ENCODE measurements at regions not wholly inside any gene's neighbourhood (a gene's known extent, or its start where the extent isn't known, plus 50 kb on each side); places are given as distances from the start of the nearest gene placed in this dataset.
"Not testable (repeated sequence)": the region's sequence is repeated elsewhere in the genome, so short reads cannot be mapped to it uniquely, and the experiment has no call there.

DNA sequence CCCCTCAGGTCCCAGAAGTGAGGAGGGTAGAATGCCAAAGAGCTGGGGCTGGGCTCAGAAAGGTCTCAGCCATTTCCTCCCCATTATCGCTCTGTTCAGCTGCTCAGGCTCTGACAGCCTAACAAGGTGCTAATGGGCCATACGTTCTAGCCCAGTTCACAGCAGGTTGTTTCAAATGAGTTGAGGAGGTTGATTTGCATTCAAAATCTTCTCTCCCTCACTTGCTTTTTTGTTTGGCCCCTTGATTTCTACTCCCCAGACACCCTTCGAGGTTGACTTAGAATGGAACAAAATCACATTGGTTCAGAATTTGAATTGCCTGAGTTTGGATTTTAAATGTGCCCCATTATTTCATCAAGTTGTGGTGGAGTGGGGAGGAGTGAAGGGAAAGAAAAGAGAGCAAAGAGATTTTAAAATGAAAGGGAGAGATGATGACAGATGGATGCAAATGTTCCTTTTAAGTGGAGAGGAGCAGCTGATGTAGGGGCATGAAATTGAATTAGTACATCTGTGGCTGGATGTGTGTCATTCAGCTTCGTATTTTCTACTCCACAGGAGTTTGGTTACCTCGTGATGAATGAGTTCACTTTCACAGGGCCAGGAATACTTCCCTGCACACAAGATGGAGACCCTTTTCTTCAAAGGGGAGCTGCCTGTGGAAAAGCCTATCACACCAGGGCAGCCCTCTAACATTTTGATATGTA, 425.8 kb upstream of the CAMK1G start:
- DNase-seq: no peak

DNA sequence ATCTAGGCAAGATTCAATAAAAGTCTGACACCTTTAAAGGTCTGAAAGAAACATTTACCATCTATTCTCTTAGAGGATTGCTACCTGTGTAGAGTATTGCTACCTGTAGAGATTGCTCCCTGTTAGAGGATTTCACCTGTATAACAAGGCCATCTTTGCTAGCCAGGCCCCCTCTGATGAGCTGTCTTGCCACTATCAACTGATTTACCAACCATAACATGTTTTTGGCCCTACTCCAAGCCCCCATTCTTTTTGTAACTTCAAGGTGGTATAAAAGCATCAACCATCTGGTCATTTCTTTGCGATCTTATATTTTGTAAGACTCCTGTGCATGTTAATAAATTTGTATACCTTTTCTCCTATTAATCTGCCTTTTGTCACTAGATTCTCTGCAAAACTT, 424.7 kb upstream of the CAMK1G start:
- no peak for DNase-seq

DNA sequence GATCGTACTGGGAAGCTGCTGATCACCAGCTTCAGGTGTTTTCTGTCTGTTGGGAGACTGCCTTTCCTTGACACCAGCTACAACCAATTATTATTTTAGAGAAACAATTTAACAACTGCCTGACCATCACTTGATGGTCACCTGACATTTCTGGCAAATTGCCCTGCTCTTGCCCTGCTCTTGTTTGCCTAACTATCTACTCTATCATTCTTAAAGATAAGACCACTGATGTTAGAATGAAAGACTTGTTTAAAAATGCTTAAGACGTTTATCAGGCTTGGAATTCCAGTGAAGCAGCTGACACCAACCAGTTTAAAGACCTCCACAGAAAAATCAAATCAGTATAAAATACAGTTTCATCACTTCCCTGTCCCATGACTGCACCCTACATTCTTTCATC, 423.3 kb upstream of the CAMK1G start:
- no peak for DNase-seq

DNA sequence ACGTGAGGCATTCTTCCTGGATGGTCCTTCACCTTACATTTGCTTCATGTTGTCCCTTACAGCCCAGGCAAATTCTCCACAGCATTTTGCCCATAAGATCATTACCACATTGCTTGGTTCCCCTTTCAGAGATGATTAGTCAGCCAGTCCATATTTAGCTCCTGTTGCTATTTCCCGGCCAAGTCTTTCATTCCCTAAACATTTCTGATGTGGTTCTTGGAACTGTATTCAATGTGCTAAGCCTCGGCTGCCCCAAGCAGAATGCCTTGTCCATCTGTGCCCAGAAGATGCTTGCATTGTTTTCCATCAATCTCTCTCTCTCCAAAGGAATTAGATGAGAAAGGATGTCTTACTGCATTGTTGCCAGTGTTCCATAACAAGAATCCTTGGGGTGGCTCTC, 420.9 kb upstream of the CAMK1G start:
- DNase-seq: no peak

DNA sequence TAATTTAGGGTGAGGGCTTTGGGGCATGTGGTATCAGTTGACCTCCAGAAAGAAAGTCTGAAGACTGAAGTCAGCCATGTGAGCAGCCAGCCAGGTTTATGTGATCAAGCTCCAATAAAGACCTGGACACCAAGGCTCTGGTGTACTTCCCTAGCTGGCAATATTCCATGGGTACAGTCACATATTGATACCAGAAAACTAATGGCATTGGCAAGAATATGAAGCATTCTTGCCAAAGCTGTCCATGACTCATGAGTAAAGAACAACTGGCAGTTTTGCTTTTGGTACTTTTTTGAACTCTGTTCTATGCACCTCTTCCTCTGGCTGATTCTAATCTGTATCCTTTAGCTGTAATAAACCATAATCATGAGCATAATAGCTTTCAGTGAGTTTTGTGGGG, 415.3 kb upstream of the CAMK1G start:
- DNase-seq: no peak

DNA sequence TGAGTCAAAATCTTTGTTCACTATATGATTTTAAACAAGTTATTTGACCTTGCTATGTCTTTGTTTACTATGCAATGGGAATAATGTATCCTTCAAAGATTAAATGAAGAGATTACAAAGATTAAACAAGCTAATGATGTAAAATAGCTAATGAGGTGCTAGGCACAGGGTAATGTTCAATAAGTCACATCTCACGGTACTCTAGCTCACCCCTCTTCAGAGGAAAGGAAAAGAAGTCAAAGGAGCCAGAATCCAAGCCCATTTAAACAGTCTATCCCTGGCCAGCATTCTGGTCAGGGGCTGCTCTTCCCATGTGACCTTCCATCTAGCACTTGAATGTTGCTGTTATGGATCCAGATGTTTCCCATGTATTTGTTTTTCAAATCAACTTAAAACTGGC, 412.4 kb upstream of the CAMK1G start:
- no peak for DNase-seq

DNA sequence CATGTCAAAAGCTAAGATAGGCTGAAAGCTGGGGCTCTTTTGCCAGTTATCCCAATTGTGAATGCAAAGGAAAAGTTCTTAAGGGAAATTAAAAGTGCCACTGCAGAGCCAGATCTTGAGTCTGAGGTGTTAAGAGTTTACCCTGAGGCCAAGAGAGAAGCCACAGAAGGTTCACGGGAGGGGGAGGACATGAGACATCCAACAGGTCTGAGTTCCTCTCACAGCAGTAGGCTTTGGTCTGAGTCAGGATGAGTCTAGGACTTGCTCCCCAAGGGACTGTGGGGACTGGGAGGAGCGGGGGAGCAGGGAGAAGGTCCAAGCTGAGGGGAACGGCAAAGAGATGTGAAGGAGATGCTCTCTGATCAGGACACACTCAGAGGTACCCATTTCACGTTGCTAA, 411.2 kb upstream of the CAMK1G start:
- no peak for DNase-seq

DNA sequence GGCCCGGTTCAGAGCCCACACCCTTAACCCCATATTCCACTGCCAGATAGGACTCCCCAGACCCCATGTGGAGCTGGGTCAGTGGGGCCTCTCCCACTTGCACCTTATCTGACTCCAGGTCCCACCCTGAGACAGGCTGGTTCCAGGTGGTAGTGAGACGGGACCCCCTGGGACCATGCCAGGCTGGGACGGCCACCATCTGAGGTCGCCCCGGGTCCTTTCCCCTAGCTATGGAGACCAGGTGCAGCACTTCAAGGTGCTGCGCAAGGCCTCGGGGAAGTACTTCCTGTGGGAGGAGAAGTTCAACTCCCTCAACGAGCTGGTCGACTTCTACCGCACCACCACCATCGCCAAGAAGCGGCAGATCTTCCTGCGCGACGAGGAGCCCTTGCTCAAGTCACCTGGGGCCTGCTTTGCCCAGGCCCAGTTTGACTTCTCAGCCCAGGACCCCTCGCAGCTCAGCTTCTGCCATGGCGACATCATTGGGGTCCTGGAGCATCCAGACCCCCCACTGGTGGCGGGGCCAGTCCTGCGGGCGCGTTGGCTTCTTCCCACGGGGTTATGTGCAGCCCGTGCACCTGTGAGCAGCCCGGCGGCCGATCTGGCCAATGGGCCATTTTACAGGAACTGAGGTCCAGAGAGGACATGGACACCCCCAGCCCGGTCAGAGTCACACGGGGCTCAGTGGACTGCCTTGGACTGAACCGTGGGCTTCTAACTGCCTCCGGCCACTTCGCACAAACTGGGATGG, 410.5 kb upstream of the CAMK1G start:
- not testable (repeated sequence) for DNase-seq

DNA sequence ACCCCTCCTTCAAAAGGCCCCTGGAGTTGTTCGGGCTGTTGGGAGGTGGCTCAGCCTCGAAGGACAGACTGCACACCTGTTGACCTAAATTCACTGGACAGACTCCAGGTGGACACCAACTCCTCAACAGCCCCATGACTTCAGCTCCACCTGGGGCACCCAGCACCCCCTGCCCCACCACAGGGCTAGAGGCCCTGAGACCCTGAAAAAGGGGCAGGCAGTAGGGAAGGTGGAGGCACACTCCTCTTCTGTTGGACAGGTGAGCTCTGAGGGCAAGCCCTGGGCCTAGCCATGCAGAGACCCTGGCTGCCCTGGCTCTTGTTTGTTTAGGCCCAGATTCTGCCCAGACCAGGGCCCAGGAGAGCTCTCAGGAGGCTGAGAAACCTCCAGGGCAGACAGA, 409.7 kb upstream of the CAMK1G start:
- not testable (repeated sequence) for DNase-seq

DNA sequence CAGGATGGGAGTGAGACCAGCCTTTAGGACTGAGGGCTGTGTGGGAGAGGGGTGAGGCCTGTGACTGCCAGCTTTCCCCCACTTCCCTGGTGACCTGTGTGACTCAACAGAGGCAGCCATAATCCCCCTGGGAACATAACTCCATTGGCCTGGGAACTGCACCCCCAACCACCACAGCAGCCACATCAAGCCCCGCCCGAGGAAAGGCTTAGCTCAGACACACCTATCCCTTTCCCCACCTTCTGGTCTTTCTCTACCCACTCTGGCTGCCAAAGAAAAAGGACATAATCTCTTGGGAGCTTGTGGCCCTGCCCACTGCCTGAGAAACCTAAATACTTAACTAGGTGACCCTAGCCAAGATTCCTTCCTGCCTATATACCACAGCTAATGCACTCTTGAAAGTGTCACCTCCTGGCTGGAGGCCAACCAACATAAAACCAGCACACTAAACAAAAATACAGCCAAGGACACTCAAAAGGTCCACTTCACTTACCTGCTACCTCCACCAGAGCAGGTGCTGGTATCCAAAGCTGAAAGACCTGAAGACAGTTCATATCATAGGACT, 406.6 kb upstream of the CAMK1G start:
- no peak for DNase-seq

DNA sequence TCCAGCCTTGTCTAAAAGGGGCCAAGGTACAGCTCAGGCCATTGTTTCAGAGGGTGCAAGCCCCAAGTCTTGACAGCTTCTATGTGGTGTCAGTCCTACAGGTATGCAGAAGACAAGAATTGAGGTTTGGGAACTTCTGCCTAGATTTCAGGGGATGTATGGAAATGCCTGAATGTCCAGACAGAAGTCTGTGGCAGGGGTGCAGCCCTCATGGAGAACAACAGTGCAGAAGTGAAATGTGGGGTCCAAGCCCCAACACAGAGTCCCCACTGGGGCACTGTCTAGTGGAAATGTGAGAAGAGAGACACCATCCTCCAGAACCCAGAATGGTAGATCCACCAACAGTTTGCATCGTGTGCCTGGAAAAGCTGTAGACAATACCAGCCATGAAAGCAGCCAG, 400.3 kb upstream of the CAMK1G start:
- DNase-seq: no peak

DNA sequence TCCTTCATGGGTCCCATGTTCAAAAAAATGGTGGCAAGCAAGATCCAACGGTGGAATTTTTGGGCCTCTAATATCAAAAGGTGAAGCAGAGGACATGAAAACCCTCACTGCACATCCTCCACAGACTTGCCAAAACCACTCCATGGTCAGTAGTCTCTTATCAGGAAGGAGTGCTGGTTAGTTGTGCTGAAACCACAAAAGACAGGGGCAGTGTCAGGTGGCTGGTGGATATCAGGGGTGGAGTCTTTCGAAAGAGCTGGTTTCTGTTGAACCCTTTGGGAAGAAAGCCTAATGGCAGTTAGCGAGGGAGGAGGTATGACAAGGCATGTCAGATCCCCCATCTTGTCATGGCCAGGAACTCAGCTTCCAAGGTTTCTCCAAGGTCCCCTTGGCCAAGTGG, 395.9 kb upstream of the CAMK1G start:
- no peak for DNase-seq

DNA sequence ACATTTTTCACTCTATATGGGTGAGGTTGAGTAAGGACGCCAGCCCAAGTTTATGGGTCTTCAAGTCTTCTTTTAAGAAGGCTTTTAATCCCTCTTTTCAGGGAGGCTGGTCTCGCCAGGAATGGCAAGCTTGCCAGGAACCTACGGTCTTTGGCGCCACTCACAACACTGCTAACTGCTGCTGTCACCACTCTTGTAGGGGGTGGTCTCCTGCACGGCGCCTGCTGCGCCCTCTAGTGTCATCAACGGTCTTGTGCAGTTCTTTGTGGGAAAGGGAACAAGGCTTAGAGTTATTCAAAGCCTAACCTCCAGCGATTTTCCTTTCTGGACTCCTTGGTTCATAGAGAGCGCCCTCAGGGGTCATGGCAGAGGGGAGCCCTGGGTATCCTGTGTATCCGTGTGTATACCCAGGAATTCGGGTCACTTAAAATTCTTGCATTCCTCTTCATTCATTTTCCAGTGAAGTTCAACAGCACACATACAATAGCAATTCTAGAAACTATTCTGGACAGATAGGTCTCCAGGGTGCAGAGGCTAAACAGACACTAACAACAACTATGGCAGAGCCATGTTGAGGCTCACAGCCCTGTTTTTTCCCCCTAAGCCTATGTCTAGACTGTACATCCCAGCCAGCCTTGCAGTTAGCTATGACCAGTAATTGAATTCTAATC, 392.8 kb upstream of the CAMK1G start:
- peak; percentile 58 for DNase-seq

DNA sequence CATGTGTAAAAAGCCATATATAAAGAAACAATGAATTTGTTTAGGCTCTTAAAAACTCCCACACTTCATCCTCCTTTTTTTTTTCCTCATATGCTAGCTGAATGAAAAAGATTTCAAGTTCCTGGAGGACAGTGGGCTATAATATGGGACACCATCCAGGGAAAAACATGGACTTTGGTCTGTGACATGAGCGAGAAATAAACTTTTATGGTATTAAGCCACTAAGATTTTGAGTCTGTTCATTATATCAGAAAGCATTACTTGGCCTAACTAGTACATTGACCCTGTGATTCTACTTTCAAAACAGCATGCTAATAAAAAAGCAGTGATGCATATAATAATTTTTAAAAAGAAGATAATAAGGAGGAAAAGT, 392.3 kb upstream of the CAMK1G start:
- DNase-seq: no peak

DNA sequence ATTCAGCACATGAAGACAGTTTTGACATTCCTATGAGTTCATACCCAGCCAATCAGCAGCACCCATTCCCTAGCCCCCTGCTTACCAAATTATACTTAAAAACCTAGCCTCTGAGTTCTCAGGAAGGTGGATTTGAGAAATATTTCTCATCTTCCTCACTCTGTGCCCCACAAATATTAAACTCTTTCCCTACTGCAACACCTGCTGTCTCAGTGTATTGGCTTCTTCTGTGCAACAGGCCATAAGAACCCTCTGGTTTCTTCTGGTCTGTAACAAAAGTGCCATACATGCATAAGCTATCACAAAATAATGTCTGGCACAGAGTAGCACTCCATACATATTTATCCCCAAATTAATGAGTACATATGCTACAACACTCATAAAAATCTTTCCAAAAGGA, 387.4 kb upstream of the CAMK1G start:
- DNase-seq: no peak

DNA sequence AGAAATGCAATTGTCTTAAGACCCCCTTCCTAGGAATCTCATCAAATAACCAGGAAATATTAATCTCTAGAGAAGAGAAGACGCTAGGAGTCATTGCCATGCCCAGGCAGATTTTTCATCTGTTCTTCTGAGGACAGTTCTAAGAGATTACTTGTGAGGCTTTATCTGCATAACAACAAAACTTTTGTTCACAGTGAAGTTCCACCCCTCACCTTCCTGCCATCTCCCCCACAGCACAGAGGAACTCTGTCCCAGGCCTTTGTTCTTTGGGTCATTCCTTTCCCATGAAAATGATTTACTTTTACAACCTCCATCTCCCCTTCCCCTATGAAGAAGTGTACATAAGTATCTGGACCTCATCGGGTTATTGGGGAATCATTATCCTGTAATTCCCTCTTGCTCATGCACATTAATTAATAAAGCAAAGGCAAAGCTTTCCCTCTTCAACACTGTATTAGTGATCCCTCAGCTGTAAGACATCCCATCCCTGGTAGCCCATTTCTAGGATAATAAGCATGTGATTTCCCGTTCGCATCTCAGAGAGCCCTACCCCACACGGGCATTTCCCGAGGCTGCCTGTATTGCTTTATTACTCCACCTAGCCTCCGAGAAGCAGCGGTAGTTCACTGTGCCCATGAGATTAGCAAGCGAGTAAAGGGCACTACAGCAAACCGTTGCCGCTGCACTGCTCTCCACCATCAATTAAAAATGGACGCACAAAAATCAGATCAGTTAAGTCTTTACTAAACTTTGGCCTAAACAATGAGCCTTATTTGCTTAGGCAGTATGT, 384.4 kb upstream of the CAMK1G start:
- no peak for DNase-seq

DNA sequence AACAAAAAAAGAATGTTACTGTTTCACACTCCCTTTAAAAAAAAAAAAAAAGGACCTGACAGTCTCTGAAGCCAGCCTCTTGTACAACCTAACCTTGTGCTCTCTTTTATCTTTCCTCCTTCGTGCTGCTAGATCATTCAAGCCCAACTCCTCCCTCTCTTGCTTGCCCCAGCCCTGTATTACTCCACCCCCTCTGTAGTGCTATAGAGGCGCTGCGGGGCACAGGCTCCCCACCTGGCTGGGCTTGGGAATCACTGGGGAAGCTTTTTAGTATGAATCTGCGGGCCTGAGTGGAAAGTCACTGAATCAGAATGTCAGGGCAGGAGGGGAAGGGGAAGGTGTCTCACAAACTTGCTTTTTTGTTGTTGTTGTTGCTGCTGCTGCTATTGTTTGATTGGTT, 383.7 kb upstream of the CAMK1G start:
- no peak for DNase-seq

DNA sequence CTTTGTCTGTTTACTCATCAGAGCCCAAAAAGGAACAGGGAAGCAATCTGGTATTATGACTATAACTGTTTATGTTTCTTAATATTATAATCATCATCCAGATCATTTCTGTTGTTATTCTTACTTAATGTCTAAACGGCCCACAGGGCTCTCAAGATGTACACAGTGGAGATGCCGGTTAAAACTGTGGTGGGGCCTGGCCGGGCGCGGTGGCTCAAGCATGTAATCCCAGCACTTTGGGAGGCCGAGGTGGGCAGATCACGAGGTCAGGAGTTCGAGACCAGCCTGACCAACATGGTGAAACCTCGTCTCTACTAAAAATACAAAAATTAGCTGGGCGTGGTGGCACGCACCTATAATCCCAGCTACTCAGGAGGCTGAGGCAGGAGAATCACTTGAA, 381.2 kb upstream of the CAMK1G start:
- not testable (repeated sequence) for DNase-seq

DNA sequence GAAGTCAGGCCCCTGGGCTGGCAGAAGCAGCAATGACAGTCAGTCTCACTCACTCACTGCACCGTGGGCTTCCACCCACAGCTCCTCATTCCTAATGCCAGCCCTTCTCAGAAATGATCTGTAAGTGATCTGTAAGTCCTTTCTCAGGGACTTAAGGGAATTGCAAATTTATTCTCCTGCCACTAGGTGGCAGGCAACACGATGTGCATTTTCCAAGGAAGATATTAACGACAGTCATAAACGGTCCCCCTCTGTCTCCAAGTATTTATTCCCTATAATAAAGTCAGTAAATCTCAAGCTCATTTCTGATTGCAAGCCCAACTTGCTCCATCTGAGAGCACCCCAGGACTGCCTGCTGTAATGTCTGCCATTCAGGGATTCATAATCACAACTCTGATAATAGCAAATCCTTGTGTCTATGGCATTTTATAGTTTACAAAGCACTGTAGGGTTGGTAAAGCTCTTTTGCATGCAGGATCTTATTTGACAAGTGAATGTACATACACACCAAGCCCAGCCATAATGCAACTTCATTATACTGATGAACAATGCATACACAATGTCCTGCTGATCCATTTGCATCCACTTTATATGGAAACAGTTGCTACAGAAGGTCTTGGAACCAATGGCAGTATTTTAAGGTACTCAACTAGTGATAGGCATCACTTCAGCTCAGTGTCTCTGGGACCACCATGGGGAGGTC, 380.5 kb upstream of the CAMK1G start:
- DNase-seq: peak; percentile 36

DNA sequence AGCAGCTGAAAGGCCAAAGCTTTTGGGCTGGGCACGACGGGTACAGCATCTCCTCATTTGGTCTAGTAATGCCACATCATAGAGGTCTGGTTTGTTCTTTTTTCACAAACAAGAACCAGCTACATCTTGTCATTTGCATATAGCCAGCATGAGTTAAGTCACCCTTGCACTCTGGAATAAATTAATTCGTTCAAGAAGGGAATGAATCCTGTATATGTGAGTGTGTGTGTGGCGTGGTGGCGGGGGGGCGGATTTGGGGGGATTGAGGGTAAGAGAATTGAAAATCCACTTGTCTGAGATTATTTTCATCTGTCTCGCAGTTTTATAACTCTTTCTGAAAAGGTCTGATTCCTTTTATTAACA, 380.0 kb upstream of the CAMK1G start:
- DNase-seq: no peak

DNA sequence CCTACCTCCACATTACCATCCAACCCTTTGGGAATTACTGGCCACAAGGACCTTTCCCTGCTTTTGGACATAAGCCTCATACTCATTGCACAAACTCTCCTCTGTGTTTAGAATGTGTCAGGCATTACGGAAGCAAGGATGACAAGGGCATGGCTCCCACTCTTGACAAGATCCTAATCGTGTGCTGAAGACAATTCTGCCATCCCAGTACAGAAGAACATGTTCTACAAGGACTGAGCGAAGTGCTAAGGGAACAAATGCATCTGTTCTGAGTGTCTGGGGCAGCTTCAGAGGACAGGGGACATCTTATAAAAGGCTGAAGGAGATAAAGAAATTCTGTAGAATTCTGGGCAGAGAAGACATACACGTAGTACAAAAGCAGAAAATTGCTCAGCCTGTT, 378.5 kb upstream of the CAMK1G start:
- no peak for DNase-seq

DNA sequence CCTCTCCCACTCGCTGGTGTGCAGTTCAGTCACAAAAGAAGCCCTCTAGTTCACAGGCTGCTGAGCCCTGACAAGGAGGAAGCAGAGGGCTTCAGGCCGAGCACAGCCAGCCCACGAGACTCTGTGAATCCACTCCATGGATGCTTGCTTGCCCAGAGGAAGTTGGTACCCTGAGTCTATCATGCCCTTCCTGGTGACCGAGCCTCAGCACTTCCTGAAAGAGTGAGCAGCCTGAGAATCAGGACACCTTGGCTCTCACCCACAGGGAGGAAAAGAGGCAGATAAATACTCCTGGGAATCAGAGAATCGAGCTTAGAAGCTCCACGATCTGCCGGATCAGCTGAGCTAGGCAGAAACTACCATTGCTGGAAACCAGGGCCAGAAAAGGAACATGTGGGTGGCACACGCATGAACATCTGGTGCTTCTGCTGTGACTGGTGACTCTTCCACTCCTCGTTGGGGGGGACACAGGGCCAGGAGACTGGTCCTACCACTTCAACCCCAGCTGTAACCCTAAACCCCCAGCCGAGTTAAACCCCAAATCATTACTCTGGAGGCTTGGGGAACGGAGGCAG, 376.3 kb upstream of the CAMK1G start:
- no peak for DNase-seq

Measured in COR-L47 (cell line).